GM19372 (cell line): ENCODE measurements at regions not wholly inside any gene's neighbourhood (a gene's known extent, or its start where the extent isn't known, plus 50 kb on each side); places are given as distances from the start of the nearest gene placed in this dataset.
"Not testable (repeated sequence)": the region's sequence is repeated elsewhere in the genome, so short reads cannot be mapped to it uniquely, and the experiment has no call there.

Experiments
- ATAC-seq: cut with Tn5 transposase; IDR thresholded peaks from one replicate; pipeline ENCODE4 v1.9.1; 2021; ENCODE audit warnings: mild to moderate bottlenecking, low read depth, moderate library complexity; ENCODE audit not compliant: unreplicated experiment

- no peak for ATAC-seq
Measured at GRCh38 chr7:66500087-66500486, 128.6 kb upstream of the KCTD7 start.

GRCh38 chr7:66502230-66503035 is 126.2 kb upstream of the KCTD7 start:
- no peak for ATAC-seq

DNA sequence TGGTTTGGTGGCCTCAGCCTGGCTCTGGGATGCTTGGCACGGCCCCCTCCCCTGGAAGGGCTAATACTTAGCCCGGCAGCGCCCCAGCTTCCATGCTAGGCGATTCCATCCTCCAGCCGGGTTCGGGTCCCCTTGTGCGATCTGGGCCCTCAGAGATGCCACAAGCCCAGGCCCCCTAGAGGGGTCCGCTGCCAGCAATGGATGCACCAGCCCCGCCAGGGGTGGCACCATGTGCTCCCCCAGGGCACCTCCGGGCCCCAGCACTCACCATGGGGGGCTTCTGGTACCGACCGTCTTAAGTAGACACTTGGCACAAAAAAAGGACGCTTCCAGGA is 125.7 kb upstream of the KCTD7 start:
- ATAC-seq, result no peak

- ATAC-seq, result no peak
Measured at GRCh38 chr7:66503551-66504031, 125.1 kb upstream of the KCTD7 start.

GRCh38 chr7:66504131-66504530 is 124.5 kb upstream of the KCTD7 start:
- ATAC-seq, result no peak

GRCh38 chr7:66505009-66505408 is 123.7 kb upstream of the KCTD7 start:
- no peak for ATAC-seq

DNA sequence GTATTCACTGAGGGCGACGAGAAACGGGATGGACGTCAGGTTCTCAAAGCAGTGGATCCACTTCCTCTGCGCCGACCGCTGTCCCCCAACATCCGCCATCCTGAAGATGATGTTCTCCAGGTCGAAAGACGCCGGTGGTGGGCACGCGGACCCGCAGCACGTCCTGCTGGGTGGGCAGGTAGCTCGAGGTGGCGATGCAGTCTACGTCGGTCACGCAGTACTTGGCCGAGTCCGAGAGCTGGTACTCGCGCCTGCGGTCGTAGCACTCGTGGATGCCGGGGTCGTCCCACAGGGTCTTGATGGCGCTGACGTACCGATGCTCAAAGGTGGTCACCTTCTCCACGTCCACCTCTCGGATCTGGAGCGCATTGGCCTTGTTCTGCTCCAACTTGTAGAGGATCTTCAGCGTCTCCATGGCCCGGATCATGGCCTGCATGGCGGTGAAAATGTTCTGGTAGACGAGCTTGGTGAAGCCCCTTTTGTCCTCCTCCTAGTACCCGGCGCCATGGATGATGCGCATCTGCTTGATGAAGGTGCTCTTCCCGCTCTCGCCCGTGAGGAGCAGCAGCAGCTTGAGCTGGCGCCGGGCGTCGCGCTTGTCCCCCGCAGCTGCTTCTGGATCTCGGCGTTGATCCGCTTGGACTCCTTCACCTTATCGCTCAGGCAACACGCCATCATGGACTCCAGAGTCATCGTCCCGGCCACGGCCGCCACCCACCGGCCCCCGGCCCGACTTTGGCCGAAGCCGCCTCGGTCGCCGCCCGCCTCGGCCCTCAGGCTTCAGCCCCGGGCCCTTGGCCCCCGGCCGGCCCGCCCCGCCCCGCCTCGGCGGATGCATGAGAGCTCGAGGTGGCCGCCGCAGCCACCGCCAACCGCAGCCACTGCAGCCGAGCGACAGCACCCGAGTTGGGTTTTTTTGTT is 122.9 kb upstream of the KCTD7 start:
- ATAC-seq, result no peak

- ATAC-seq, result not testable (repeated sequence)
Measured at GRCh38 chr7:66506703-66507102, 122.0 kb upstream of the KCTD7 start.

- ATAC-seq, result no peak
Measured at GRCh38 chr7:66507764-66508296, 120.9 kb upstream of the KCTD7 start.

DNA sequence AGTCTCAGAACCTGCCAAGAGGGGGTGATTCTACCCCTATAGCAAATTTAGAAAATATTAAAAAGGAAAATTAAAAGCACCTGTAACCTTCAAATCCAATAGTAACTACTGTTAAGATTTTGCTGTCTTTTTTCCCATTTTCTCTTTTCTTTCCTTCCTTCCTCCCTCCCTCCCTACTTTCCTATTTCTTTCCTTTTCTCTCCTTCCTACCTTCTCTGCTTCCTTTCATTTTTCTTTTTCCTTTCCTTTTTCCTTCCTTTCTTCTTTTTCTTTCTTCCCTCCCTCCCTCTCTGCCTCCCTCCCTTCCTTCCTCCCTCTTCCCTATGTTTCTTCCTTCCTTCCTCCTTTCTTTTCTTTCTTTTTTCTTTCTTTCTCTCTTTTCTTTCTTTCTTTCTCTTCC is 120.2 kb upstream of the KCTD7 start:
- ATAC-seq, result no peak

DNA sequence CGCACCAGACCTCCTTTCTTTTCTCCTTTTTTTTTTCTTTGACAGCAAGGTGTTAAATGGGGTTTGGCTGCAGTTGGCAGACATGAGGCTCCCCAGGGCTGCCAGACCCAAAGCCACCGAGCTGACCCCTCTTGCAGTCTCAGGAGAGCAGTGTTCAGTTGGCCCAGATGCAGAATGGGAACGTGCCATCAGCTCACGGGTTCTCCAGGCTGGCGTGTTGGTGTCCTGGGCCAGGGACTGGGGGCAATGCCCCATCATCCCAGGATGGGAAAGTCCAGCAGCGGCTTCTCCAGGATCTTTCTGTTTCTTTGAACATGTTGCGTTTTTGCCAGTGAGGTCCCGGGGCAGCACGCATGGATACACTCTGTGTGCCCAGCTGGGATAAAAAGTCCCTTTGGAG is 114.6 kb upstream of the KCTD7 start:
- no peak for ATAC-seq

- no peak for ATAC-seq
Measured at GRCh38 chr7:66517212-66517909, 111.3 kb upstream of the KCTD7 start.

GRCh38 chr7:66518151-66518691 is 110.5 kb upstream of the KCTD7 start:
- ATAC-seq, result no peak

DNA sequence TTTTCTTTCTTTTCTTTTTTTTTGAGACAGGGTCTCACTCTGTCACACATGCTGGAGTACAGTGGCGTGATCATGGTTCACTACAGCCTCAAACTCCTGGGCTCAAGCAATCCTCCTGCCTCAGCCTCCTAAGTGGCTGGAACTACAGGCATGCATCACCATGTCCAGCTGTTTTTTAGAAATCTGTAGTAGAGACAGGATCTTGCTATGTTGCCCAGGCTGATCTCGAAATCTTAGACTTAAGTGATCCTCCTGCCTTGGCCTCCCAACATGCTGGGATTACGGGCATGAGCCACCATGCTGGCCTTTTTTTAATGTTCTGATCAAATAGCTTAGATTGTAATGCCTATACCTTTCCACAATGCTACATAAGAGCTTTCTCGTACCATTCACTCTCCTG is 107.0 kb upstream of the KCTD7 start:
- ATAC-seq, result no peak

DNA sequence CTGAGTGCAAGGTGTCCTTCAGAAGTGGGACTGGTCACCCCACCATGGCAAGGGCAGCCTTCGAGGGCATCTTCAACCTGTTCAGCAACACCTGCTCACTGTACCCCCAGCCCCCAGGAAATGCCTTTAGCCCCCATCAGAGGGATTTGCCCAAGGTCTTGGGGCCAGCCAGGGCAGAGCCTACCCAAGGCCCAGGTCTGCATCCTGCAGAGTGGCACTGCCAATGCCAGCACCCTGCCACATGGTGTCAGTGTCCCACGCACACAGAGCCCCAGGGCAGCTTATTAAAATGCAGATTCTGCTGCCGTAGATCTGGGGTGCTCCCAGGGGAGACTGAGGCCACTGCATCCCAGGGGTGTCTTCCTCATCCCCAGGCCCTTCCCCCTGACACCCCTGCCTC is 106.2 kb upstream of the KCTD7 start:
- no peak for ATAC-seq

- ATAC-seq, result no peak
Measured at GRCh38 chr7:66523409-66523808, 105.3 kb upstream of the KCTD7 start.

DNA sequence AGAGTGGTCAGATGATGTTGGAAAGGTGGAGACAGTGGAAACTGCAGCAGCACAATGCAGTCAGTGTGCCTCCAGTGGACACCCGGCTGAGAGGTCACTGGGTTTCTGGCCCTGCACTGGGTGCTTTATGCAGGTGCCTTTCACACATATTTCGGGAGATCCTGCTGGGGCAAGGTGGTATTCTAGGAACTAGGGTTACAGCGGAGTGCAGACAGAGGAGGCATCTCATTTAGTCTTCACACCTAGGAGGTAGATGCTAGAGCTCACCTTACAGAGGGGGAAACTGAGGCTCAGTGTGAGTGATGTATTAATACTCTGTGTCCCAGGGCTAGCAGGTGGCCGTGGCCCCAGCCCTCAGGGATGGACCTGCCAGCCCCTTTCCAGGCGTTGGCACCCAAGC is 103.9 kb upstream of the KCTD7 start:
- no peak for ATAC-seq

- not testable (repeated sequence) for ATAC-seq
Measured at GRCh38 chr7:66526782-66527181, 101.9 kb upstream of the KCTD7 start.

GRCh38 chr7:66528652-66529051 is 100.0 kb upstream of the KCTD7 start:
- no peak for ATAC-seq

DNA sequence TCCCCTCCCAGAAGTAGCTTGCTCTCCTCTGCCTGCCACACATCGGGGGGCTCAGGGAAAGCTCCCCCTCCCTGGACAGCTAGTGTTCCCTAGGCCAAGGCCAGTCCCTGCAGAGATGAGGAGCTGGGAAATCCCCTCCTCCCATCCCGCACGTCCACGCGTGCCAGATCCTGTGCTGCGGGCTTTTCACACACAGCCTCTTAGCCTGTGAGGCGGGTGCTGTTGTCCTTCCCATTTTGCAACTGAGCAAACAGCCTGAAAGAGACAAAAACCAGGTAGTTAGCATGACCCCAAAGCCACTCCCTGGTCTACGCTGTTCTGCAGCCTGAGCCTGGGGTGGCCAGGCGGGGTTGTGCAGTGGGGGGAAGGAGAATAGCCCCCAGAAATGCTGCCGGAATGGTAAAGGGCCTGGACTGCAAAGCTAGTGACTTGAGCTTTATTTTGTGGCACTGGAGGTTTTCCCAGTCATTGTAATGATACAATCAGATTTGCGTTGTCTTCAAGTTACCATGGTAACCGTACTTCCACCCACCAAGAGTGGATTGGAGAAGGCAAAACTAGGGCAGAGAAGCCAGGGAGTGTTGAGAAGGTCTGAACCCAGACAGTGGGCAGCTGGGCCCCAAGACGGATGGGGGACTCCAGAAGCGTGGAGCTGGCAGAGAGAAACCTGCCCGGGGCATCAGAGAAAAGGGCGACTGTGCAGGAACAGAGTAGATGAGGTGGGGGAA is 98.6 kb upstream of the KCTD7 start:
- ATAC-seq, result no peak
